SU-DHL-6 (cell line): ENCODE measurements at regions not wholly inside any gene's neighbourhood (a gene's known extent, or its start where the extent isn't known, plus 50 kb on each side); places are given as distances from the start of the nearest gene placed in this dataset.

Experiments
- H2AFZ ChIP-seq: fragments of 200-600 bp; sonication (generic); 2 replicates; pipeline ENCODE4 v1.6.1; 2014; ENCODE audit warnings: low read depth, mild to moderate bottlenecking, moderate library complexity, mixed read lengths, antibody characterized with exemption, low read length; ENCODE audit not compliant: severe bottlenecking
- H3F3A ChIP-seq: fragments of 200-600 bp; shearing (Covaris generic); 2 replicates; pipeline ENCODE4 v1.6.0; 2016; ENCODE audit warnings: antibody characterized with exemption, mild to moderate bottlenecking; ENCODE audit not compliant: insufficient read depth
- H3K27ac ChIP-seq: fragments of 200-600 bp; sonication (generic); 2 replicates; pipeline ENCODE4 v1.5.1; 2016; ENCODE audit warnings: low read depth, mild to moderate bottlenecking, low read length, moderate library complexity, mixed read lengths
- H3K27me3 ChIP-seq: fragments of 200-600 bp; sonication (generic), shearing (Covaris generic); 2 replicates; pipeline ENCODE4 v1.6.0; 2014; ENCODE audit warnings: mild to moderate bottlenecking, low read length
- H3K36me3 ChIP-seq: fragments of 200-600 bp; sonication (generic); 2 replicates; pipeline ENCODE4 v1.6.1; 2014; ENCODE audit warnings: mild to moderate bottlenecking, low read length, mixed read lengths
- H3K4me2 ChIP-seq: fragments of 300-600, 200-600 bp; shearing (Covaris generic), sonication (generic); 2 replicates; pipeline ENCODE4 v1.6.0; 2014; ENCODE audit warnings: low read length, low read depth, mild to moderate bottlenecking; ENCODE audit not compliant: poor library complexity, severe bottlenecking
- H3K4me3 ChIP-seq: fragments of 200-600 bp; sonication (generic); 2 replicates; pipeline ENCODE4 v1.5.1; 2014; ENCODE audit warnings: antibody characterized with exemption, low read length, mild to moderate bottlenecking, mixed read lengths; ENCODE audit not compliant: insufficient read depth, poor library complexity, severe bottlenecking
- H3K79me2 ChIP-seq: fragments of 200-600 bp; sonication (generic); 2 replicates; pipeline ENCODE4 v1.6.1; 2014; ENCODE audit warnings: mild to moderate bottlenecking, low read length, moderate library complexity; ENCODE audit not compliant: insufficient read depth
- H3K9ac ChIP-seq: fragments of 200-600 bp; sonication (generic); 2 replicates; pipeline ENCODE4 v1.7.0; 2014; ENCODE audit warnings: mild to moderate bottlenecking, low read length
- H3K9me2 ChIP-seq: fragments of 200-600 bp; sonication (generic); replicated peaks from 2 replicates; pipeline ENCODE4 v1.6.1; 2014; ENCODE audit warnings: low read length; ENCODE audit not compliant: insufficient read depth
- H3K9me3 ChIP-seq: fragments of 200-600 bp; sonication (generic); 2 replicates; pipeline ENCODE4 v1.6.1; 2014; ENCODE audit warnings: low read length, mixed read lengths; ENCODE audit not compliant: insufficient read depth
- H4K20me1 ChIP-seq: fragments of 200-600 bp; sonication (generic); 2 replicates; pipeline ENCODE4 v1.6.1; 2014; ENCODE audit warnings: low read depth, mild to moderate bottlenecking, antibody characterized with exemption, low read length, moderate library complexity, mixed read lengths
- CTCF ChIP-seq: fragments of 200-600 bp; sonication (generic); IDR thresholded peaks from one replicate; pipeline ENCODE4 v1.5.1; 2017; ENCODE audit warnings: antibody characterized with exemption, mild to moderate bottlenecking, low read length, moderate library complexity; ENCODE audit not compliant: insufficient read depth, poor library complexity, severe bottlenecking
- EZH2phosphoT487 ChIP-seq: fragments of 200-600 bp; sonication (generic), shearing (Covaris generic); conservative IDR thresholded peaks from 2 replicates; pipeline ENCODE4 v1.6.1; 2018; ENCODE audit warnings: mild to moderate bottlenecking, antibody characterized with exemption, low read length, moderate library complexity, mixed read lengths

GRCh38 chr14:98408024-98408555 is 863.9 kb downstream of the BCL11B start:
- Histone ChIP-seq H2AFZ (no peak overlapping the region), H3K9me3 (no peaks in the 10 kb centered on the region)

GRCh38 chr14:98408713-98409112 is 863.3 kb downstream of the BCL11B start:
- Histone ChIP-seq H4K20me1 (no peaks in the 10 kb centered on the region), H3K27me3 (no peaks in the 10 kb centered on the region), H3K27ac (no peak overlapping the region), H3K9me3 (no peaks in the 10 kb centered on the region), H3F3A (no peaks in the 10 kb centered on the region), H3K4me3 (no peak overlapping the region), H2AFZ (no peak overlapping the region), H3K36me3 (no peaks in the 10 kb centered on the region), H3K79me2 (no peaks in the 10 kb centered on the region), H3K4me2 (no peak overlapping the region), H3K9me2 (no peaks in the 10 kb centered on the region), H3K9ac (no peak overlapping the region)
- no peak for TF ChIP-seq CTCF
- TF ChIP-seq EZH2phosphoT487 = no peak

More at GRCh38 chr14:98408024-98408555, 863.9 kb downstream of the BCL11B start:
- Histone ChIP-seq H3K4me3 (no peak overlapping the region), H3K27me3 (no peaks in the 10 kb centered on the region), H3F3A (no peaks in the 10 kb centered on the region), H3K9me2 (no peaks in the 10 kb centered on the region), H3K79me2 (no peaks in the 10 kb centered on the region), H3K27ac (no peak overlapping the region), H4K20me1 (no peaks in the 10 kb centered on the region), H3K4me2 (no peak overlapping the region), H3K9ac (no peak overlapping the region), H3K36me3 (no peaks in the 10 kb centered on the region)
- TF ChIP-seq EZH2phosphoT487 (no peak), CTCF (no peak)

- Histone ChIP-seq H3K36me3 (no peaks in the 10 kb centered on the region), H3K4me3 (no peak overlapping the region), H3K79me2 (no peaks in the 10 kb centered on the region), H3K9ac (no peak overlapping the region), H3K4me2 (no peak overlapping the region), H3K27me3 (no peaks in the 10 kb centered on the region), H3K27ac (no peak overlapping the region), H3F3A (no peaks in the 10 kb centered on the region), H3K9me3 (no peaks in the 10 kb centered on the region), H3K9me2 (no peaks in the 10 kb centered on the region), H2AFZ (no peak overlapping the region), H4K20me1 (no peaks in the 10 kb centered on the region)
- TF ChIP-seq CTCF (no peak), EZH2phosphoT487 (no peak)
Measured at GRCh38 chr14:98411154-98411553, 860.8 kb downstream of the BCL11B start.

- H3K9ac ChIP-seq = no peak overlapping the region
- H4K20me1 ChIP-seq = no peaks in the 10 kb centered on the region
- no peaks in the 10 kb centered on the region for H3K79me2 ChIP-seq
- no peak overlapping the region for H3K27ac ChIP-seq
- H3K4me3 ChIP-seq = no peak overlapping the region
- TF ChIP-seq EZH2phosphoT487 = no peak
- TF ChIP-seq CTCF = no peak
- no peaks in the 10 kb centered on the region for H3K27me3 ChIP-seq
- H3K9me2 ChIP-seq = no peaks in the 10 kb centered on the region
- no peak overlapping the region for H3K4me2 ChIP-seq
- H3F3A ChIP-seq = no peaks in the 10 kb centered on the region
- no peaks in the 10 kb centered on the region for H3K36me3 ChIP-seq
- no peak overlapping the region for H2AFZ ChIP-seq
- H3K9me3 ChIP-seq = no peaks in the 10 kb centered on the region
Measured at GRCh38 chr14:98412431-98412830, 859.6 kb downstream of the BCL11B start.
